Esophagus squamous epithelium (tissue), 5 donors: ENCODE measurements at regions not wholly inside any gene's neighbourhood (a gene's known extent, or its start where the extent isn't known, plus 50 kb on each side); places are given as distances from the start of the nearest gene placed in this dataset.

Experiments used
- DNase-seq: peaks from one replicate; lab custom pipeline; 2025; lab: John Stamatoyannopoulos, UW
- H3K27ac ChIP-seq, 4 donors: fragments of 200-600 bp; sonication (generic); one replicate each; pipeline ENCODE4 v1.5.1; 2016 to 2019; ENCODE audit warnings: mild to moderate bottlenecking in 1 of 4
- H3K27me3 ChIP-seq, 4 donors: fragments of 200-600 bp; sonication (generic); 1 replicate in 3 of 4; 2 replicates in 1 of 4; pipeline versions ENCODE4 v1.5.1 to v1.6.0; 2017 to 2021; ENCODE audit warnings: antibody characterized with exemption in 1 of 4
- H3K36me3 ChIP-seq, 3 donors: fragments of 200-600 bp; sonication (generic); one replicate each; pipeline ENCODE4 v1.5.1; 2016 to 2019
- H3K4me1 ChIP-seq, 3 donors: fragments of 200-600 bp; sonication (generic); one replicate each; pipeline ENCODE4 v1.5.1; 2017 to 2019
- H3K4me3 ChIP-seq, 4 donors: fragments of 200-600 bp; sonication (generic); 1 replicate in 3 of 4; 2 replicates in 1 of 4; pipeline ENCODE4 v1.5.1; 2016 to 2019; ENCODE audit warnings: mild to moderate bottlenecking in 2 of 4, moderate library complexity in 1 of 4
- H3K9me3 ChIP-seq, 3 donors: fragments of 200-600 bp; sonication (generic); one replicate each; pipeline ENCODE4 v1.5.1; 2016 to 2019
- POLR2A ChIP-seq, 4 donors: fragments of 450-650 bp; IDR thresholded peaks; one replicate each; pipeline ENCODE4 v1.6.1; 2017; ENCODE audit warnings: antibody characterized with exemption in 4 of 4, mild to moderate bottlenecking in 4 of 4, moderate library complexity in 3 of 4
- WGBS, 2 donors: methylation state at CpG; one replicate each; pipeline ENCODE4 v1.1.5; 2018; 5-methylcytosine and 5-hydroxymethylcytosine counted together
- intact Hi-C: fragments of 100-400 bp; cut with DNase I; formaldehyde crosslinking; loops from one replicate; pipeline ENCODE4 v1.15.0; 2022
- TF ChIP-seq, protein P1 (sequence below), 6 experiments: fragments of 450-650 bp in 4 of 6; fragments of 200-600 bp in 2 of 6; sonication (generic) in 2 of 6; IDR thresholded peaks; one replicate each; pipeline ENCODE4 v1.5.1; 2016 to 2019; ENCODE audit warnings: antibody characterized with exemption in 6 of 6, mild to moderate bottlenecking in 4 of 6, moderate library complexity in 4 of 6
- donor health status: DM: yes; HTN: yes; CAD: no.

DNA sequence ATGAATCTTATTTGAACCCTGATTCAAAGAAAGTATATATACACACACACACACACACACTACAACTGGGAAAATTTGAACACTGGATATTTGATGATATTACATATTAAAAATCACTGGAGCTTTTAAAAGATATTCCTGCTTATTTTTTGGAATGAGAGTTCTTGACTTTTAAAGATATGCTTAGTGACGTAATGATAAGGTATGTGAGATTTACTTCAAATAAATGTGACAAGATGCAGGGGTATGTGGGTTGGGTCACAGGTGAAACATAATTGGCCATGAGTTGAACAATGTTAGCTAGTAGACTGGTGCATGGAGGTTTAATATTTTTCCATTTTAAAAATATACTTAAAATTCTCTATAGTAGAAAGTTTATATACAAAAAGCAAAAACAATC, 258.6 kb downstream of the CBLN4 start:
- no peak for DNase-seq
- 86 to 92% methylated on average over 1 of the region's 1 CpG for WGBS, 2 donors
- TF ChIP-seq, protein P1, sequence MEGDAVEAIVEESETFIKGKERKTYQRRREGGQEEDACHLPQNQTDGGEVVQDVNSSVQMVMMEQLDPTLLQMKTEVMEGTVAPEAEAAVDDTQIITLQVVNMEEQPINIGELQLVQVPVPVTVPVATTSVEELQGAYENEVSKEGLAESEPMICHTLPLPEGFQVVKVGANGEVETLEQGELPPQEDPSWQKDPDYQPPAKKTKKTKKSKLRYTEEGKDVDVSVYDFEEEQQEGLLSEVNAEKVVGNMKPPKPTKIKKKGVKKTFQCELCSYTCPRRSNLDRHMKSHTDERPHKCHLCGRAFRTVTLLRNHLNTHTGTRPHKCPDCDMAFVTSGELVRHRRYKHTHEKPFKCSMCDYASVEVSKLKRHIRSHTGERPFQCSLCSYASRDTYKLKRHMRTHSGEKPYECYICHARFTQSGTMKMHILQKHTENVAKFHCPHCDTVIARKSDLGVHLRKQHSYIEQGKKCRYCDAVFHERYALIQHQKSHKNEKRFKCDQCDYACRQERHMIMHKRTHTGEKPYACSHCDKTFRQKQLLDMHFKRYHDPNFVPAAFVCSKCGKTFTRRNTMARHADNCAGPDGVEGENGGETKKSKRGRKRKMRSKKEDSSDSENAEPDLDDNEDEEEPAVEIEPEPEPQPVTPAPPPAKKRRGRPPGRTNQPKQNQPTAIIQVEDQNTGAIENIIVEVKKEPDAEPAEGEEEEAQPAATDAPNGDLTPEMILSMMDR (IDR thresholded peaks at IDR 0.05): no peak
- TF ChIP-seq POLR2A (IDR thresholded peaks at IDR 0.05): no peak
- Histone ChIP-seq H3K27ac (no peak overlapping the region), H3K27me3 (no peaks in the 10 kb centered on the region), H3K9me3 (no peaks in the 10 kb centered on the region), H3K4me3 (no peak overlapping the region), H3K36me3 (no peaks in the 10 kb centered on the region), H3K4me1 (no peaks in the 10 kb centered on the region)
- intact Hi-C loops: no loop called here

DNA sequence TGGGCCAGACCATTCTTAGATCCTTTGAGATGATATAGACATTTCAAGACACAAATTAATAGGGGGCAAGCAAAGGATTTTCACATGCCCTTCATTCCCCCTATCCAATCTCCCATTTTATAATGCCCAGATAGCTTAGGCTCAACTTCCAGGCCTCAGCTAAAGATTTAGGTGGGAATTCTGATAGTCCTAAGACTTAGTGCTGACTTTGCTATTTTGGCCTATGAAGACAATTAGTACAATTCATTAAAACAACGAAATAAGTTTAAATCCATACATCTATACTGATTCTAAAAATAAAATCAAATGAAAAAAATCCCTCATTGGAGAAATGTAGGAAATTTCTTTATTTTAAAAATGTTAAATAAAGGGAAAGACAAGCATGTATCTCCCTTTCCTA, 259.5 kb downstream of the CBLN4 start:
- intact Hi-C loops: no loop called here
- no peak for TF ChIP-seq POLR2A (IDR thresholded peaks at IDR 0.05)
- TF ChIP-seq, protein P1 (IDR thresholded peaks at IDR 0.05): no peak

DNA sequence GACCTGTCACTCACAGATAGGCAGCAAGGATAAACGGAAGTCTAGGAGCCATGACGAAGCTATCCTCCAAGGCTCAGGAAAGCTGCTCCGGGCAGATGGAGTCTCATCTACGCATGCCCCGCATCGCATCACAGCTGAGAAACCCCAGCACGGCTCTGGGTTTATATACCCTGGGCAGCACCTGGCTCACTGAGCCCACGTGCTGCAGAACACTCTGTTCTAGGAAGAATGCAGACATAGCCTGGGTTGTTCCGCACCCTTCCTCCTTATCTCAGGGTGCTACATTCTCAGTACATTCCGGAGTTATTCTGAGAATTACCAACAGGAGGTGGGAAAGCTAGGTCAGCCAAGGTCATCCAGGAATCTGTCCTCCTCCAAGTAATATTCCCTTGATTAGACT, 260.4 kb downstream of the CBLN4 start:
- Histone ChIP-seq H3K27ac (no peak overlapping the region), H3K4me1 (no peaks in the 10 kb centered on the region), H3K9me3 (no peaks in the 10 kb centered on the region), H3K4me3 (no peak overlapping the region), H3K27me3 (no peaks in the 10 kb centered on the region), H3K36me3 (no peaks in the 10 kb centered on the region)
- intact Hi-C loops: no loop called here
- DNase-seq: no peak
- TF ChIP-seq POLR2A (IDR thresholded peaks at IDR 0.05): no peak
- TF ChIP-seq, protein P1 (IDR thresholded peaks at IDR 0.05): no peak
- 79 to 83% methylated on average over 8 to 10 of the region's 10 CpGs for WGBS, 2 donors

More for the DNA sequence above, 259.5 kb downstream of the CBLN4 start:
- Histone ChIP-seq H3K4me3 (no peak overlapping the region), H3K4me1 (no peaks in the 10 kb centered on the region), H3K9me3 (no peaks in the 10 kb centered on the region), H3K27me3 (no peaks in the 10 kb centered on the region), H3K36me3 (no peaks in the 10 kb centered on the region), H3K27ac (no peak overlapping the region)
- 48 to 67% methylated on average over 1 of the region's 1 CpG for WGBS, 2 donors
- no peak for DNase-seq

DNA sequence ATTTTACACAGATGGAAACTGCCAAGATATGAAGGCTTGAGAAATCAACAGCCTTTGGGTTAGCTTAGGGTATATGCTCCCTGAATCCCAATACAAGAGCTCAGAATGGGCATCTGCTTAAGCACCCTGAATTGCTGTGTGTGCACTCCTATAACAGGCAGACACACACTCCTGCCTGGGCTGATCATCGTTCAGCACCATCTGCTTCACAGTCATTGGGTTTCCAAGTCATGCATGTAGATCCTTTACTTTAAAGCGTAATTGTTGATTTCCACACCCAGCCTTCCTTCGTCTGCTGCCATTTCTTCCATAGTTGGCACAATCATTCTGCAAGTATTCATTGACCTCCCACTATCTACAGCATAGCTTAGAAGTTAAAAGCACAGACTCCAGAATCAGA, 263.5 kb downstream of the CBLN4 start:
- WGBS, 2 donors: 82 to 92% methylated on average over 3 of the region's 3 CpGs
- intact Hi-C loops: no loop called here

DNA sequence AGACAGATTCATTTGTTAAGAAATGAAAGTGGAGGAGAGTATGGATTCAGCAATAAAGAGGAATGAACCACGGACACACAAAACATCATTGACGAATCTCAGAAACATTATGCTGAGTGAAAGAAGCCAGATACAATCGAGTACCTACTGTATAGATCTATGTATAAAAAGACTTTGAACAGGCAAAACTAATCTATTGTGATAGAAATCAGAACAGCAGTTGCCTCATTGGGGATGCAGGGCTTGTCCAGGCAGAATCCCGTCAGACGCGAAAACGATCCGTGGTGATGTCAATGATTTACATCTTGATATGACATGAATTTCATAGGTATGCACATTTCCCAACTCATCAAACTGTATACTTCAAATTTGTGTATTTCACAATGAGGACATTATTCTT, 265.2 kb downstream of the CBLN4 start:
- 79 to 85% methylated on average over 8 of the region's 8 CpGs for WGBS, 2 donors
- no peaks in the 10 kb centered on the region for H3K9me3 ChIP-seq

More for the DNA sequence above, 263.5 kb downstream of the CBLN4 start:
- Histone ChIP-seq H3K4me1 (no peaks in the 10 kb centered on the region), H3K27me3 (no peaks in the 10 kb centered on the region), H3K4me3 (no peak overlapping the region), H3K27ac (no peak overlapping the region), H3K36me3 (no peaks in the 10 kb centered on the region), H3K9me3 (no peaks in the 10 kb centered on the region)
- TF ChIP-seq POLR2A (IDR thresholded peaks at IDR 0.05): no peak
- TF ChIP-seq, protein P1 (IDR thresholded peaks at IDR 0.05): no peak
- DNase-seq: no peak

More for the DNA sequence above, 265.2 kb downstream of the CBLN4 start:
- TF ChIP-seq, protein P1 (IDR thresholded peaks at IDR 0.05): no peak
- TF ChIP-seq POLR2A (IDR thresholded peaks at IDR 0.05): no peak
- no peak overlapping the region for H3K27ac ChIP-seq
- no peaks in the 10 kb centered on the region for H3K36me3 ChIP-seq
- H3K27me3 ChIP-seq: no peaks in the 10 kb centered on the region
- H3K4me3 ChIP-seq: no peak overlapping the region
- no peak for DNase-seq
- no peaks in the 10 kb centered on the region for H3K4me1 ChIP-seq
- intact Hi-C loops: no loop called here
